GM21360 (cell line): ENCODE measurements at regions not wholly inside any gene's neighbourhood (a gene's known extent, or its start where the extent isn't known, plus 50 kb on each side); places are given as distances from the start of the nearest gene placed in this dataset.
"Not testable (repeated sequence)": the region's sequence is repeated elsewhere in the genome, so short reads cannot be mapped to it uniquely, and the experiment has no call there.

Source experiments
- ATAC-seq: cut with Tn5 transposase; IDR thresholded peaks from one replicate; pipeline ENCODE4 v1.9.1; 2021; ENCODE audit warnings: mild to moderate bottlenecking, moderate library complexity; ENCODE audit not compliant: unreplicated experiment

DNA sequence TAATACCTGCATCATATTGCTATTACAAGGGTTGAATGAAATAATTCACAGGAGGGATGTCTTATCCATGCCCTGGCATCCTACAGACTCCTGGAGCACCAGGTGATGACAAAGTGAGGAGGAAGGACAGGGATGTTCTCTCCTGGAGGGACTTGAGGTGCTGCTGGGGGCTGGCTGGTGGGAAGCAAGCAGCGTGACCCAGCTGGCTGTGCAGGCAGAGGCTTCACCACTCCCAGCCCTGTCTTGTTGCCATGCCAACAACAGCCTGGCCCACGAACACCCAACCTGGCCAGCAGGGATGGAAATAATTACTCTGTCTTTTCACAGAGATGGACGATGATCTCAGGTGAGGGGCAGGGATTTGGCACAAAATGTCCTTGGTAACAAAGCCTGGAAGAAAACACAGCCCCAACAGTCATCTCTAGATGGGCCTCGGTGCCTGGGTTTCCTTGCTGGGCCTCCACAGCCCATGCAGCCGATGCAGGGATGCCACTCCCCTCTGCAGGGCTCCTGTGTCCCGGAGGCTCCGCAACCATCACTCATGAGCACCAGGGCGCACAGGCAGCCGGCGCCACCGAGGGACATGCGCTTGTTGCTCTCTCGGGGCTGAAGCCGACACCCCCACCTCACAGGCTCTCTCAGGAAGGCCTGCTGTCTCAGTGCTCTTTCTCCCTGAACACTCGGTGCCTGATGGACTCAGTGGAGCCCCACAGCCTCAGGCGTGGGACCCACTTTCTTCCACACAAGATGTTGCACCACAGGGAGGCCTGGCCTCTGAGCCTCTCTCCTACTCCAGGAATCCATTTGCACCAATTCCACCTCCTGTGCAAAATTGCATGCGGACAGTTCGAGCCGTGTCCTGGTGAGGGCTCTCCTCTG, 205.9 kb downstream of the LAT start:
- ATAC-seq, result not testable (repeated sequence)

- ATAC-seq, result not testable (repeated sequence)
Measured at GRCh38 chr16:29188806-29189205, 204.0 kb downstream of the LAT start.

DNA sequence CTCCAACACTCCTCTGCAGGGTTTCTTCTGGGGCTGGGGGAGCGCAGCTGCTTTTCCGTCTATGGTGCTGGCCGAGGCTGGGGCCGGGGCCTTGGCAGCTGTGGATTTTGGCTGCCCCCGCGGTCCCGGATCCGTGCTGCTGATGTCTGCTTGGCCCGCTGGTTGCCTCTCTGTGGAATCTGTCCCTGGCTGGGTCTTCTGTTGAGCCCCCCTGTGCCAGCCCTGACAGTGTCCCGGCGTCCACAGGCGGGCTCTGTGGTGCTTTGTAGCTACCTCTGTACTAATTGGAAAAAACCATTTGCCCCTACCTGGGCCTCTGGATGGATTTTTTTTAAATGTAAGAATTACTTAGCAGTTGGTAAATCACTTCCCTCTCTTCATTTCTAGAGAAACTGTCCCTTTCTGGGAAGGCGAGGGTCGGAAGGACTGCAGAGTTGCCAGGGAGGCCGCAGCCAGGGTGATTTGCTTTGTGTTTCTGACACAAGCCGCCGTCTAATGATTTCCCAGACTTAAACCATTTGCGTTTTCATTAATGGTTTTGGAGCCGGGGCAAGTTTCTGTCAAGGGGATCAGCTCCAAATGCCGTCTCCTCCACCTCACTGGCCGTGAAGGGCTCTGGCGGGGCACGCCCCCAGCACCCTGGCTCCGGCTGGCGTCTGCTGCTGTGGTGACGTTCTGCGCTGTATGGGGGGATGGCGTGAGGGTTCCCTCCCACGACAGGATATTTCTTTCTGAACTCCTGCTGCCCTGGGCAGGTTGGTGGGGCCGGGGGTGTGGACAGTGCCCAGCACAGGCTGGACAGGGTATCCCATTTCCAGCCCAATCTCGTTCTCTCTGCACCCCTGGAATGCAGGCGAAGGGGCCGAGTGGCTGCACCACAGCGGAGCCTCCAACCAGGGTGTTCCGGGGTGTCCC, 201.7 kb downstream of the LAT start:
- not testable (repeated sequence) for ATAC-seq

DNA sequence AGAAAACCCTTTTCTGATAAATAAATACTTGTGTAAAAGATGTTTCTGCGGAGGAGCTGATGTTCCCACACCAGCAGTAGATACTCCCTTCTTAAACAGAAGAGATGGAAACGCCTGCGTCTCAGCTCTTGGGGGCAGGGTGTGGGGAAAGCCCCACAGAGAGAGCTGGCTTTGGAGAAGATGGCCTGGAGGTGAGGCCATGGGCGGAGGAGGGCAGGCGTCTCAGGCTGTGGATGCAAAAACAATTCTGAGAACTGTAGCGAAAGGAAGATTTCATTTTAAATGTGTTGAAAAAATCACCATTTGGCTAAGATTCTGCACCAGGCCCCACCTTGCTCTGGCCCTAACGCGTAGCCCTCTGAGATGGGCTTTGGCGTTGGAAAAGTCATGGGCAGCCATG, 201.0 kb downstream of the LAT start:
- not testable (repeated sequence) for ATAC-seq

- ATAC-seq, result not testable (repeated sequence)
Measured at GRCh38 chr16:29184738-29185438, 200.0 kb downstream of the LAT start.

DNA sequence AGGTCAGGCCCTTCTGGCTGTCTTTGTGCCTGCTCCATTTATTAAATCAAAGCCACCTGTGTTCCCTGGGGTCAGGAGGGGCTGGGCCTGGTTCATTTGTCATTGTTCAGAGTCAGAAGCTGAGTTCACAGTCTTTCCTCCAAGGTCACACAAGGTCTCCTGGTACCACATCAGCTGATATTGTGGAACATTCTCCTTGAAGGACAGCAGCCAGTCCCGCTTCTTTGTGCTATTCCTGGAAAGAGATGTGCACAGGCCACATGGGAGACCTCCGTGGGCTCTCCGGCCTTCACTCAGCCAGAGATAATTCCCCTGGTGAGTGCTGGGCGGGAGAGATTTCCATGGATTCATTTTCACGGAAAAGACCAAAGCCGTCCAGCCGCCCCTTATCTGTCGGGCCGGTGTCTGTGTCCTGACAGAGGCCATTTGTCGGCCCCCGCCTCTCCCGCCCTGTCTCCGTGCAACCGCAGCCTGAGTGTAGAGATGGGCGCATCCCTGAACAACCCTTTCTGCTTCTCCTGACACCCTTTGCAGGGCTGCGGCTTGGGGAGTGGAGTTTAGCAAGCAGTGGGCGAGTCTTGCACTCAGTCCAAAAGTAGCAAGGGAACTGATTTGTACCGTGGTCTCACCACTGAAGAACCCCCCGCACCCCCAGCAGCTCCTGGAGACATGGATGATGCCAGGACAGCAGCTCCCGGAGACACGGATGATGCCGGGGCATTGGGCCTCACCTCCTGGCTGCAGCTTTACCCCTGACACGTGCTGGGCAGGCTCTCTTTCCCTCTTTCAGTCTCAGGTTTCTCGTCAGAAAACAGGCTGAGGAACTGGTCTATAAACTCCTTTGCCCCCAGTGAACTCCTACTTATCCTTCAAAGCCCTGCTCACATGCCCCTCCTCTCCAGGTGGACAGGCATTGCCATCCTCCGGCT, 198.4 kb downstream of the LAT start:
- not testable (repeated sequence) for ATAC-seq

DNA sequence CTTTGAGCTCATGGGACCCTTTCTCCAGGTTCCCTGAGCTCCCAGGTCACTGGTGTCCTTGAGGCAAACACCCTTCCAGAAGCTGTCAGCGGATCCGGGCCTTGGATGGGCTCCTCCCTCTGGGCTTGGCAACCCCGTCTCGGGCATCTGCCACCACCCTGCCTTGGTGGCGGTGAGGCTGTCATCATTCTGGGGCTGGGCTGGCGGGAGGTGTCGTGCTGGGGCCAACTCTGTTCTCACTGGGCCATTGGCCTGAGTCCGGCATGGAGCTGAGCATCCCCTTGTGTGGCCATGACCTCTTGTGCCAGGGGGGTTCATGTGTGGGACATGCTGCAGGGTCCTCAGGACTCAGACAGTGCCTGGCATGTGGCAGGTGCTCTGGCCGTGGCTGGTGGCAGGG, 197.6 kb downstream of the LAT start:
- no peak for ATAC-seq

GRCh38 chr16:29181921-29182411, 197.1 kb downstream of the LAT start:
- not testable (repeated sequence) for ATAC-seq

DNA sequence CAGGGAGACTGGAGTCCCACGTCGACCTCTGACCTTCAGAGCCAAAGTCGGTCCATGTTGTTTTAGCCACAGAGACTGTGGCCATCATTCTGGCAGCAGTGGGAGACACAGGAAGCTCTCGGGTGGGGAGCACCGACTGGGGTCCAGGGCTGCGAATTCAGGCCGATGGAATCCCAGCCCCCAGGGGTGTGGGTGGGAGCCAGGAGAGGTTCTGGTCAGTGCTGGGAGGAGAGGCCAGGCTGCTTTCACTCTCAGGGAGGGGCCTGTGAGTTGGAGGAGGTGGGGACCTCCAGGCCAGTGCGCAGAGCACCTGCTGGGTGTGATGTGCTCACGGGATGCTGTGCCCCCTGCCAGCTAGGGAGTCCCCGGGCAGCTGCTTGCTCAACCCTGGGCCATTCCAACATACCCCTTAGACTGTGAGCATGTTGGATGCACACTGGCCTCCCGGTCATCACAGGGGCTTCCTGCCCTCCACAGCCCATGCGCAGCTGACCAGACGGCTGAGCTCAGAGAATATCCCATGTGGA, 196.5 kb downstream of the LAT start:
- ATAC-seq, result not testable (repeated sequence)

- not testable (repeated sequence) for ATAC-seq
Measured at GRCh38 chr16:29180206-29180600, 195.4 kb downstream of the LAT start.

DNA sequence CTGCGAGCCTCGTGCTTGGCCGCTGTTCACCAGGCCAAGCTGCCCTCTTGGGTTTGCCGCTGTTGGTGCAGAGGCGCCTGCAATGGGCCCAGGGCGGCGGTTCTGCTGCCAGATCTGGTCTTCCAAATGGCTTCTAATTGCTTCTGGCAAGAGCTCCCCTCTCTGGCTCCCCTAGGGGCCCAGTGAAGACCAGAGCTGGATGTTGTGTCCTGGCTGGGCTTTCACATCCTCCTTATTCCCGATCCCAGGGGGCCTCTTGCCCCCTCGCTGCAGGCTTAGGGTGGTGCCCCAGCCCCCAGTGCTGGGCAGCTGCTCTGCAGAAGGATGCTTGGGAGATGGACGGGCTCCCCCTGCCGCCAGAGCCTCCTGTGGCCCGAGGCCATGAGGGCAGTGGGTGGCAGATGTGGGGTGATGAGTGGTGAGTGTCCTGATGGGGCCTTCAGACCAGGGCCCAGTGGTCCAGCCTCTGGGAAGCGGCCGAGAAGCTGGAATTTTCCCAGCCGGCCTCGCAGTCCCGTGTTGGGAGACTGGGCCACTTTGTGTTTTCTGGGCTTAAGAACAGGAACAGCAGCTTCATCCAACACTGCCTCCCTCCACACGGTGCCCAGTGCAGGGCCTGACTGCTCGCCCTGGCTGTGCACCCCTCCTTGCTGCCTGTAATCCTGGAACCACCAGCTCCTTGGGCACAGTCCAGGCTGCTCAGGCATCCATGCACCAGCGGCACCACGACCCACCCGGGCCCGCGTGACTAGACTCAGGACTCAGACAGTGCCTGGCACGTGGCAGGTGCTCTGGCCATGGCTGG, 194.8 kb downstream of the LAT start:
- ATAC-seq, result not testable (repeated sequence)

- ATAC-seq, result not testable (repeated sequence)
Measured at GRCh38 chr16:29177888-29178726, 193.3 kb downstream of the LAT start.

DNA sequence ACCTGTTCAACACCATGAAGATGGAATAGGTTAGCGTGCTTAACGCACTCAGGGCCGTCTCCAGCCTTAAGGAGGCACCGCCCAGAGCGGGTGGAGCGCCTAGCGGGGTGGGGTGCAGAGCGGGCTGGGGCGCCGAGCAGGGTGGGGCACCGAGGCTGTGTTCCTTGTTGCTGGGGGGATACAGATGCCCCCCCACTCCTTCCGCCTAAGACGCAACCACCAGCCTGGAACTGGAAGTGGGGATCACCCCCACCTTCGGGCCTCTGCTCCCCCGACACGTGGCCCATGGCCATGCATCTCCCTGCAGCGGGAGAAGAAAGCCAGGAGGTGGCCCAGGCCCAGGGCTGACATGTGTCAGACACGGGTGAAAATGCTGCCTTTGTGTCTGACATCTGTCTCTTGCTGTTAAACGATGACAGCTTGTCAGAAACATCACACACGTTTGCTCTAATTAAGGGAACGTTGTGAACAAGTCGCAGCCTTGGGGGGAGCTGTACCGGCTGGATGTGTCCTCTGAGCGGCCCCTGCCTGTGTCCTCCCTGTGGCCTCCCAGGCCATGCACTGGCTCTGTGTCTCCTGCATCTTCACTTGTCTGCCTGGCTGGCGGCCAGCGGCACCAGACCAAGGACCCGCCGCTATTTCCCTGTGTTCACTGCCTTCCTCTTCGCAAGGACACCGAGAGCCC, 192.5 kb downstream of the LAT start:
- not testable (repeated sequence) for ATAC-seq

DNA sequence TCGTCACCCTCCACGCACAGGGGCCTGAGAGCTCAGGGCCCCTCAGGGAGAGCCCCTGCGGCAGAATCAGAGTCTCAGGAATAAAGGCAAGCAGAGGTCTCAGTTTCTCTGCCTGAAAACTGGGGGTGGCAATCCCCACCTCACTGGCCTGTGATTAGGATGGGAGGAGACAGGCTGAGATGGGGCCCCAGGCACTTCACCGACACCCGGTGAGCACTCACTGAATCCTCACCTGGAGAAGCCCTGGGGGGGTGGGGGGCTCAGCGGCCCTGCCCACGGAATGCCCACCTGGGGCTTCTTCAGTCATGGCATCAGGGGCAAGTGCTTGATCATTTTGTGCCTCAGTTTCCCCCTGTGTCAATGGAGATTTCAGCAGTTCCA, 192.0 kb downstream of the LAT start:
- not testable (repeated sequence) for ATAC-seq

DNA sequence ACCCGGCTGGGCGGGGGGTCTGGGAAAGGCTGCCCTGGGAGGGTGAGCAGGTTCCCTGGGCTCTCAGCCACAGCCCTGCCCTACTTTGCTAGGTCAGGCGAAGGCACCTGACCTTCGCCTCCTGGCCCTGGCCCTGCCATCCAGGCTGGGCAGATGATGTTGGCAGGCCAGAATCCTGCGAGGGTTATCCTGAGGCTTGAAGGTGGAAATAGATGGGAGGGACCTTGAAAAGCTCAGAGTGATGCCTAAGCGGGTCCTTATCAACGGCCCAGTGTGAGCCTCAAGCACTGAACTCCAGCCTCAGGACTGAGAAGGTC, 191.3 kb downstream of the LAT start:
- not testable (repeated sequence) for ATAC-seq

DNA sequence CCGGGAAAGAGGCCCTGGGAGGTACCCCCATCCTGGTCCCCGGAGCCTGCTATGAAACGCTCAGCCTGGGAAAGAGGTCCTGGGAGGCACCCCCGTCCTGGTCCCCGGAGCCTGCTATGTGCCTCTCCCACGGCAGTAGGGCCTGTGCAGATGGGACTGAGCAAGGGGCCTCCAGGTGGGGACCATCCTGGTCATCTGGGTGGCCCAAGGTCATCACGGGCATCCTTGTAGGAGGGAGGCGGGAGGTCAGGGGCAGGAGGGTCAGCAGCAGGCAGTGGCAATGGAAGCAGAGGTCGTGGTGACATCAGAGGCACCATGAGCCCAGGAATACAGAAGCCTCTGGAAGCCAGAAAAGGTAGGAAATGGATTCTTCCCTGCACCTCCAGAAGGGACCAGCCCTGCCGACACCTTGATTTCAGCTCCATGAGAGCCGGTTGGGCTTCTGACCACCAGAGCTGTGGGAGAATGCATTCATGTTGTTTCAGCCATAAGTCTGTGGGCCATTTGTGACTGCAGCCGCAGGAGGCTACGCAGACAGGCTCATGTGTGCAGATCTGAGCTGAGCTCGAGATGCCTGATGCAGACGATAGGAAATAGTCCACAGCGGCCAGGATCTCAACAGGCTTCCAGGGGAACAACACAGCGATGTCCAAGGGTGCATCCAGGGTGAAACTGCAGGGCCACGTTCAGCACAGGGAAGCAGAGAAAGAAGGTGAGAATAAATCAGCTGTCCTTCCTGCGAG, 190.7 kb downstream of the LAT start:
- not testable (repeated sequence) for ATAC-seq
